HG03139 (cell line): ENCODE measurements at regions not wholly inside any gene's neighbourhood (a gene's known extent, or its start where the extent isn't known, plus 50 kb on each side); places are given as distances from the start of the nearest gene placed in this dataset.
A peak's percentile ranks its signal among the peaks of the same experiment; 100 is the strongest.

Experiments
- ATAC-seq: cut with Tn5 transposase; IDR thresholded peaks from one replicate; pipeline ENCODE4 v1.9.1; 2021; ENCODE audit not compliant: unreplicated experiment

DNA sequence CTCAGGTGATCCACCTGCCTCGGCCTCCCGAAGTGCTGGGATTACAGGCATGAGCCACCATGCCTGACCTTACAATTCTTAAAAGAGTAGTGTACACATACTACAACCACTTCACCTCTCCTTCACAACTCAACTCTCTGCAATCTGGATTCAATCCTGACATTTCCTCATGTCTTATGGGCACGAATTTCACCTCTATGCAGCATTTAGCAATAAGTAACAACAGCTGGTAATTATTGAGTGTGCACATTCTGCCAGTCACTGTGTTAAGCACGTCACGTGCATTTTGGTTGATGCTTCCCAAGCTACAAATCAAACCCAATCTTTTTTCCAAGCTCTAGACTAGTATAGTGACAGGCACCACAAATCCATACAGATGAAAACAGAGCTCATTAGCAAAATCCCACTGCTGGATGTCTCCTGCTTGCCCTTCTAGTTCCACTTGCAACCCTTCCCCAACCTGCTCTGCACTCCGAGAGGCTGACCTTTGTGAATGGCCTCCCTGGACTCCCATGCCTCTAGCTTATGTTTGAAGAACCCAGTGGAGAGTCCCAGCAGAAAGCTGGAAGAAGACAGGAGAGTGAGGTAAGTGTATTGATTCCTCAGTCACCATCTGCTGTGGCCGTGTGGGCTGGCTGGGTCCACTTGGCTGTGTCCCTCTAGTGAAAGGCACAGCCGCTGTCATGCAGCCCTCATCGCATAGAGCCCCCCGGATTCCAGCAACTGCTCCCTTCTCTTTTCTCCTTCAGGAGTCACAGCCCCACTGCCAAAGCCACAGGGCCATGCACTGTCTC, 176.5 kb downstream of the MEX3B start:
- ATAC-seq: no peak

GRCh38 chr15:81865850-81866537, 179.8 kb downstream of the MEX3B start:
- peak; percentile 98 for ATAC-seq

DNA sequence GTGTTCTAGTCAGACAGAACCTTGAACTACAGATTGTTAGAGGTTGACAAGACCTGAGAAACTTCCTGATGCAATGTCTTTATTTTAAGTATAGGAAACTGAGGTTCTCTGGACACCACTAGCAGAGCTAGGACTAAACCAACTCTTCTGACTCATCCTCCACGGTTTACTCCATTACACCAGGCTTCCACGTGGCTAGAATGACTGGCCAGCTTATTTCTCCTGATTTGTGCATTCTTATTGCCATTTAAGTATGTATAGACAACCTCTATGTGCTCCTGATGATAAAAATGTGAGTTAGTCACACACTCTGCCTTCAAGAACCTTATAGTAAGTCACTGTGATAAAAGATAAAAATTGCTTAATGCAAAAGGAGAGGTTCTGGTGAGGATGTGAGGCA, 182.7 kb downstream of the MEX3B start:
- ATAC-seq: no peak

GRCh38 chr15:81859737-81860516, 185.9 kb downstream of the MEX3B start:
- ATAC-seq: no peak

- ATAC-seq: no peak
Measured at GRCh38 chr15:81858586-81858985, 187.2 kb downstream of the MEX3B start.

DNA sequence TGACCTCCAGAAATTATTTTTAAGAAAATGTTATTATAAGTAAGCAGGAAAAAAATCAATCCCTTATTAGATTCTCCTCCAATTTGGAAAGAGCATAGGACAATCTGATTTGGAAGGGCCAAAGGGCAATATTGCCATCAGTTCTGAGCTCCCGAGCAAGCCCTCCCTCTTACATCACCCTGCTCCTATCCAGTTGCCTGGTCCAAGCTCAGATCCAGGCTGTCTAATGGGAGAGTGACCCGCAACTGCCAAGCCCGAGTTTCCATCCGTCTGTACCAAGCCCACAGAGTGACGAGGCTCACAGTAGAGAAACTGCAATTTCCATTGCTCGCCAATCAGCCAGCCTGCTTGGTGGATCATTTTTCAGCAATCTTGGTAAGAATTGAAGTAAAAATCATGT, 187.7 kb downstream of the MEX3B start:
- ATAC-seq: no peak

DNA sequence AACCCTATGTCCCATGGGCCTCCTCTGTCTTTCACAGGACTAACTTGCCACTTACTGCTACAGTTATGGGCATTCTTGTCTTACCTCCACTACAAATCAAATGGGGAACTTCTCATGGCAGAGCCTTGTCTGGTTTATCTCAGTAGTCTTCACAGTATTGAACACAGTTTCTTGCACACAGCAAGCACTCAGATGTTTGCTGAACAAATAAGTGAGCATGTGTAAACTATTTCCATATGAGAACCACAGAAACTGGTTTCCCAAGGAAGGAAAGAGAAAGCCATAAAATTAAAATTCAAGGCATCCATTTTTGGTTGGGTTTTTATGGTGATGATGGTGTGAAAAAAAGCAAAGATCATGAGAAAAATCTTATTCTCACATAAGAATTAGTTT, 189.2 kb downstream of the MEX3B start:
- no peak for ATAC-seq

- no peak for ATAC-seq
Measured at GRCh38 chr15:81856001-81856633, 189.7 kb downstream of the MEX3B start.

DNA sequence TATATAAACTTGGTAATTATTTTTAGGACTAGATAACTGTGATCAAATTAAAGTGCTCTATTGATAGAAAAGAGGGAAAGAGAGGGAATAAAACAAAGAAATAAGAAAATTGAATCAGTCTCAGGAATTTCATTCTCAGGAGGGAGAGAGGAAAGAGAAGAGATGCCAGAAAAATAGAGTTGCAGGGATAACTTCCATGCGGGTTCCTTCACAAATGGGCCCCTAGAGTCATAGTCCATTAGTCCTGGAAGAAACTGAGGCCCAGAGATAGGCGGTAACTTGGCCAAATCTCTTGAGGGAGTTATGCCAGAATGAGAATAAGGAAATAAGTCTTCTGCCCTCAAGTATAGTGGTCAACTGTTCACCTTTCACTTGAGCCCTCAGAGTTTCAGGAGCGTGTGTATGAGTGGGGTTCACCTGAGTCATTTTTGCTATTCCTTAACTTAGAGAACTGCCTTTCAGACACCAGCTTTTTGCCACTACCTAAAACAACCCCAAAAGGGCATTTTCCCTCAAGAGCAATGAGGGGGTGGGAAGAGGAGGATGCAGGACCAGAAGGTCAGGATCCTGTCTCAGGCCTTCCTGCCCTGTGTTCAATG, 192.6 kb downstream of the MEX3B start:
- ATAC-seq: no peak

- ATAC-seq: no peak
Measured at GRCh38 chr15:81852411-81853149, 193.2 kb downstream of the MEX3B start.

GRCh38 chr15:81851757-81852156, 194.1 kb downstream of the MEX3B start:
- ATAC-seq: no peak

- ATAC-seq: no peak
Measured at GRCh38 chr15:81851325-81851724, 194.5 kb downstream of the MEX3B start.

DNA sequence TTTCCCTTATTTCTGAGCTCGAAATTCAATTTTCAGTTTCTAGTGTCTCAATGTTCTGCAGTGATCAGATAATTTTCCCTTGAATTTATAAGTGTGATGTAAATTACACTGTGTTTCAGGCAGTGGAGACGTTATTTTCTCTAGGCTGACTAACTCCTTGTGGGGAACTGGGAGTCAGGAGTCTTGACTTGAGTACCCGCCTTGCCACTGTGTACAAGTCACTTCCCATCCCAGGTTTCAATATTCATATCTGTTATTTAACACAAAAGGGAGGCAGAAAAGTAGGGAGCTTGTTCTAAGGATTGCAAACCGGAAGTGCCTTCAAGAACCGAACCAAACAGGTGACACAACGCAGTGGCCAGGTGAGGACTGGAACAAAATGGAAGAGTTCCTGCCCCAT, 196.5 kb downstream of the MEX3B start:
- ATAC-seq: no peak

DNA sequence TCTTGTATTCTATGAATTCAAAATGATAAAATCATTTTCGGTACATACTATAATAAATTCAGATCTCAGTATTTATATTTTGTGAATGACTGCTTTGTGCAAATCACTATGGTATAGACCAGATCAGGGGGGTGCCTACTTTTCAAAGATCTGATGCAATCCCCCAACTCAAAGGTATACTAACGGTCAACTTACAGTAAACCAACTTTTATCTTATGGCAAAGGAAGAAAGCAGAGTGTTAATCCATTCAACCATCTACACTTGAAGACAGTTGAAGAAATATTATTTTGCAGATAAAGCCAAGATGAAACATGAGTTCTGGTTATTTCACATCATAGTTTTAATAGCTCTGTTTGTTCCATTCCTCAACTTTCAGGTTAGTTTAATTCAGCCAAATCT, 197.1 kb downstream of the MEX3B start:
- no peak for ATAC-seq

DNA sequence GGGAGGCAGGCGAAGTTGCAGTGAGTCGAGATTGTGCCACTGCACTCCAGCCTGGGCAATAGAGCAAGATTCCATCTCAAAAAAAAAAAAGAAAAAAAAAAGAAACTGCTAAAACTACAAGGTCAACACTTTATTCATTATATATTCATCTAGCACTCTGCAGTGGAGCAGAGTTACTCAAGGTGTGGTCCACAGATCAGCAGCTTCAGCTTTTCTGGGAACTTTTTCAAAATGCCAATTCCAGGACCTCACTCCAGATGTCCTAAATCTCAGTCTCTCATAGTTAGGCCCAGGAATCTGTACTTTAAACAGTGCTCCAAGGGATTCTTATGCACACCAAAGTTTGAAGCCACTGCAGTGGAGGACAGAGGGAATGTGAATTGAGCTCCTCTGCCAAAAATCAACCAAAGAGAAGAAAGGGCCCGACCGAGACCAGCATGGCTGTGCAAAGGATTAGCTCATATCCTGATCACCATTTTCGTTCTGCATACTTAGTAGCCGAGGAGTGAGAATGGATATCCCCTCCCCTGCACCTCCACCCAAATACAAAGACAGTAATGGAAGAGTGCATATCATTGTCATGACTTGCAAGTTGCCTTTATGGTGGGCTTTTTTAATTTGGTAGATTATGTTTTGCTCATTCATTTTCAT, 201.9 kb downstream of the MEX3B start:
- ATAC-seq: no peak

- no peak for ATAC-seq
Measured at GRCh38 chr15:81843226-81843625, 202.6 kb downstream of the MEX3B start.

GRCh38 chr15:81839387-81839786, 206.4 kb downstream of the MEX3B start:
- no peak for ATAC-seq

DNA sequence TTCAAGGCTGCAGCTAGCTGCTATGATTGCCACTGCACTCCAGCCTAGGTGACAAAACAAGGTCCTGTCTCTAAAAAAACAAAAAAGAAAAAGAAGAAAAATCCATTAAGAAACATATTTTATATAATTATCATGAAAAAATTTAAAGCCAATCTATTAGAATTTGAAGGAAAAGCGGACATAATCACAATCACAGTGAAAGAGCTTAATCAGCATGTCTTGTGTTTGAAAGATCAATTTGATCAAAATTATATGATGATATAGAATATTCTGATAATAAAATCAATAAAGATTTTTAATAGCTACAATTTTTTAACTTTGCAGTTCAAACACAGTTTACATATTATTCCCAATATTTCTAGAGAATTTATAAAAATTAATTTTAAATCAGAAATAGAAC, 210.1 kb downstream of the MEX3B start:
- ATAC-seq: no peak

DNA sequence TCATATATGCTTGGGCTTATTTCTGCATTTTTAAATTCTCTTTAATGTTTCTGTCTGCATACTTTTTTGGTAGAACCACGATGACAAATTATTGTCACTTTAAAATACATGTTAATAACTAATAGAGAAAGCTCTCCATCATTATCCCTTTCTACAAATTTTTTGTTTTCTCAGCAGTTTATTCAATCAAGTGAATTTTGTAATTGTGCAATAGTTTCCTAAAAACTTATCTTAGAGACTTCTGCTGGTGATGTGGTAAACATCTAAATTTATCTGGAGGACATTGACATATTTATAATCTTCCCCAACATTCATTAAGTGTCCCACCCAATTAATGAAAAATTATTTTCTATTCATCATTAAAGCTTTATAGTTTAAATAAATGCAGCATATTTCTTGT, 215.3 kb downstream of the MEX3B start:
- ATAC-seq: no peak

DNA sequence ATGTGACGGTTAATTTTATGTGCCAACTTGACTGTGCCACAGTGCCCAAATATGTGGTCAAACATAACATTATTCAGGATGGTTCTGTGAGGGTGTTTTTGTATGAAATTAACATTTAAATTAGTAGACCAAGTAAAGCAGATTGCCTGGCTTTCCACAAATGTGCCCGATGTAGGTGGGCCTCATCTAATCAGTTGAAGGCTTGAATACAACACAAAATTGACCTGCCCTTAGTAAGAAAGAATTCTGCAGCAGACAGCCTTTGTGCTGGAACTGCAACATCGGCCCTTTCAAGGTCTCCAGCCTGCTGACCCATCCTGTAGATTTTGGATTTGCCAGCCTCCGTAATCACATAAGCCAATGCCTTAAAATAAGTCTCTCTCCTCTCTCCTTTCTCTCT, 215.9 kb downstream of the MEX3B start:
- no peak for ATAC-seq
